GM20431 (cell line): ENCODE measurements at regions not wholly inside any gene's neighbourhood (a gene's known extent, or its start where the extent isn't known, plus 50 kb on each side); places are given as distances from the start of the nearest gene placed in this dataset.

Experiments
- in situ Hi-C: fragments of 300-500 bp; cut with MseI, MboI; formaldehyde crosslinking; loops from one replicate; pipeline ENCODE4 v1.15.0; 2020; ENCODE audit warnings: low sequenced_read_pairs; ENCODE audit not compliant: unreplicated experiment

DNA sequence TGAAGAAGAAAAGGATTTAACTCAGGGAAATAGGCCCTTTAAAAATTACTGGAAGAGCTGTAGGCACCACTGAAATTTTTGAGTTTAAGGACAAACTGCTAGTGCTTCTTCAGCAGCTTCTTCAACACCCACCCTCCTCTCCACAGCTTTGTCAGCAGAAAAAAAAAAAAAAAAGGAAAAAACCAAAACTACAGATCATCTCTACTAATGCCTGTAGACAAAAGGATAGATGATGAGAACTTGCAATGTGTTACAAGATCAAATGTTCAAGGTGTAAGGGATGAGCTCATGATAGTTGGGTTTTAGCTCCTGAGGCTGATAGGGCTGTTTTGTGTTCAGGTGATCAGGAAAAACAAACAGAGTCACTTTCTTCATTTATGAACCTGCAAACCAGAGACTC lies 55.2 kb upstream of the PREP start:
- in situ Hi-C loops, result no loop called here

DNA sequence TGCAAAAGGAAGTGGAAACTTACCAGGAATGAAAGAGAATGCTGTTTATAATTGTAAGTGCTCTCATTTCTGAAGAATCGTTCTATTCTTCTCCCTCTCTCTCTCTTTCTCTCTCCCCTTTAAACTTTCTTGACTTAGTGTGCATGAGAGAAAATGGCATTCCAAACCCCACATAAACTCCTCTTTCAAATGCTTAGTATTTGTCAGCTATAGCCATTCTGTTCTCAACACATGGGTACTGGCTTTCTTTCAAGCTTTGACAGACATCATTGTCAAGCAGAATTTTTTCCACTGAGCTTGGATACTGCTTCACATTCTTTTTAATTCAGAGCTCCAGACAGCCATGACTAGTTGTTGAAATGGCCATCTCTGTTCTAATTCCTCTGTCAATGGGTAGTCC lies 51.1 kb upstream of the PREP start:
- in situ Hi-C loops, result no loop called here

DNA sequence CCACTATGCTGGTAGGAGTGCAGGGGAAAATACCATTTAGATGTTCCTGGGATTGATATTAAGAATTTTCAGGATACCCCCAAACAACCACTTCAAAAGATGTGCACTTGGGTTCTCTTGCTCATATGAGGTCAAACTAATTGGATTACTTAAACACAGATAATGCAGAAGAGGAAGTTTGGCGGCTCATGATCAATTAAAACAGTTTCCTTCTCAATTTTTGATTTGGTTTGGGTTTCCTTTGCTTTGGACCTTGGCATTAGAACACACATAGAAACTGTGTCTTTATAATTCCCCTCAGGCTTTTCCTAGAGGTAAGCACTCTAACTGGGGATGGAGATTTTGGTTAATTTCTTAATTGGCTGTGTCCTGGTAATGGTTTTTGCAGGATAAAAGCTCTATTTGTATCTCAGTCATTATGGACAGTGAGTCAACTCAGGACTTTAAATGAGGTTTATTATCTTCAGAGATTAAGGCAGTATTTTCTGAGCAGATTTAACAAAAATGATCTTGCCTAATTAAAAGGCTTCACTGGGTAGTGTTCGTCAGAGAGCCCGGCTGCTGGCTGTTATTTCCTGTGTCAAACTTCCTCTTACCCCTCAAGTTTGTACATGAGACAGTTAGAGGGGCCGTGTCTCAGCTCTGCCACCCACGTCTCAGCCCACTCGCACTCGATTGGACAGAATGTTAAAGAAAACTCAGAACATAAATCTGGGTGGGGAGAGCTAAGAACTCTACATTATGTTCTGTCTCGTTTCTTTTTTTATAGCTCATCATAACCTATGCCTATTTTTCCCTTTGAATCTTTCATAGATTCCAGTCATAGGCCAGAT lies 50.3 kb upstream of the PREP start:
- in situ Hi-C loops, result no loop called here
